SU-DHL-6 (cell line): ENCODE measurements at regions not wholly inside any gene's neighbourhood (a gene's known extent, or its start where the extent isn't known, plus 50 kb on each side); places are given as distances from the start of the nearest gene placed in this dataset.

Source experiments
- H2AFZ ChIP-seq: fragments of 200-600 bp; sonication (generic); 2 replicates; pipeline ENCODE4 v1.6.1; 2014; ENCODE audit warnings: low read depth, mild to moderate bottlenecking, moderate library complexity, mixed read lengths, antibody characterized with exemption, low read length; ENCODE audit not compliant: severe bottlenecking
- H3F3A ChIP-seq: fragments of 200-600 bp; shearing (Covaris generic); 2 replicates; pipeline ENCODE4 v1.6.0; 2016; ENCODE audit warnings: antibody characterized with exemption, mild to moderate bottlenecking; ENCODE audit not compliant: insufficient read depth
- H3K27ac ChIP-seq: fragments of 200-600 bp; sonication (generic); 2 replicates; pipeline ENCODE4 v1.5.1; 2016; ENCODE audit warnings: low read depth, mild to moderate bottlenecking, low read length, moderate library complexity, mixed read lengths
- H3K27me3 ChIP-seq: fragments of 200-600 bp; sonication (generic), shearing (Covaris generic); 2 replicates; pipeline ENCODE4 v1.6.0; 2014; ENCODE audit warnings: mild to moderate bottlenecking, low read length
- H3K36me3 ChIP-seq: fragments of 200-600 bp; sonication (generic); 2 replicates; pipeline ENCODE4 v1.6.1; 2014; ENCODE audit warnings: mild to moderate bottlenecking, low read length, mixed read lengths
- H3K4me2 ChIP-seq: fragments of 300-600, 200-600 bp; shearing (Covaris generic), sonication (generic); 2 replicates; pipeline ENCODE4 v1.6.0; 2014; ENCODE audit warnings: low read length, low read depth, mild to moderate bottlenecking; ENCODE audit not compliant: poor library complexity, severe bottlenecking
- H3K4me3 ChIP-seq: fragments of 200-600 bp; sonication (generic); 2 replicates; pipeline ENCODE4 v1.5.1; 2014; ENCODE audit warnings: antibody characterized with exemption, low read length, mild to moderate bottlenecking, mixed read lengths; ENCODE audit not compliant: insufficient read depth, poor library complexity, severe bottlenecking
- H3K79me2 ChIP-seq: fragments of 200-600 bp; sonication (generic); 2 replicates; pipeline ENCODE4 v1.6.1; 2014; ENCODE audit warnings: mild to moderate bottlenecking, low read length, moderate library complexity; ENCODE audit not compliant: insufficient read depth
- H3K9ac ChIP-seq: fragments of 200-600 bp; sonication (generic); 2 replicates; pipeline ENCODE4 v1.7.0; 2014; ENCODE audit warnings: mild to moderate bottlenecking, low read length
- H3K9me2 ChIP-seq: fragments of 200-600 bp; sonication (generic); replicated peaks from 2 replicates; pipeline ENCODE4 v1.6.1; 2014; ENCODE audit warnings: low read length; ENCODE audit not compliant: insufficient read depth
- H3K9me3 ChIP-seq: fragments of 200-600 bp; sonication (generic); 2 replicates; pipeline ENCODE4 v1.6.1; 2014; ENCODE audit warnings: low read length, mixed read lengths; ENCODE audit not compliant: insufficient read depth
- H4K20me1 ChIP-seq: fragments of 200-600 bp; sonication (generic); 2 replicates; pipeline ENCODE4 v1.6.1; 2014; ENCODE audit warnings: low read depth, mild to moderate bottlenecking, antibody characterized with exemption, low read length, moderate library complexity, mixed read lengths
- EZH2phosphoT487 ChIP-seq: fragments of 200-600 bp; sonication (generic), shearing (Covaris generic); conservative IDR thresholded peaks from 2 replicates; pipeline ENCODE4 v1.6.1; 2018; ENCODE audit warnings: mild to moderate bottlenecking, antibody characterized with exemption, low read length, moderate library complexity, mixed read lengths
- TF ChIP-seq, protein P1 (sequence below): fragments of 200-600 bp; sonication (generic); IDR thresholded peaks from one replicate; pipeline ENCODE4 v1.5.1; 2017; ENCODE audit warnings: antibody characterized with exemption, mild to moderate bottlenecking, low read length, moderate library complexity; ENCODE audit not compliant: insufficient read depth, poor library complexity, severe bottlenecking

DNA sequence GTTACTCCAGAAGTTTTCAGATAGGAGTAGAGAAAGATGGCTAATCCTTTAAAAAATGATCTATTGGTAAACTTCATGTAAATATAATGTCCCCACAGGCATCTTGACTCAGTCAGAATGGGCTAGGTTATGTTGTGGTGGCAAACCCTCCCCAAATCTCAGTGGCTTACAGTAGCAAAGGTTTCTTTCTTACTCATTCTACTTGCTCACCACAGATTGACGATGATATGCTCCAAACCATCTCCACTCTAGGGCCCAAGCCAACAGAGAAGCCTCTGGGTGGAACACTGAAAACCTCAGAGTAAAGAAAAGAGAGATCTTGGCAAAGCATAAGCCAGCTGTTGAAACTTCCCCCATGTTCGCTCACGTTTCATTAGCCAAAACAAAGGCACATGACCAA is 146.4 kb downstream of the EMP1 start:
- no peaks in the 10 kb centered on the region for H3K27me3 ChIP-seq
- H4K20me1 ChIP-seq = no peaks in the 10 kb centered on the region
- H2AFZ ChIP-seq = no peak overlapping the region
- H3K27ac ChIP-seq = no peak overlapping the region
- no peaks in the 10 kb centered on the region for H3F3A ChIP-seq
- no peak overlapping the region for H3K9ac ChIP-seq
- H3K79me2 ChIP-seq = no peaks in the 10 kb centered on the region
- no peaks in the 10 kb centered on the region for H3K9me2 ChIP-seq
- TF ChIP-seq, protein P1, sequence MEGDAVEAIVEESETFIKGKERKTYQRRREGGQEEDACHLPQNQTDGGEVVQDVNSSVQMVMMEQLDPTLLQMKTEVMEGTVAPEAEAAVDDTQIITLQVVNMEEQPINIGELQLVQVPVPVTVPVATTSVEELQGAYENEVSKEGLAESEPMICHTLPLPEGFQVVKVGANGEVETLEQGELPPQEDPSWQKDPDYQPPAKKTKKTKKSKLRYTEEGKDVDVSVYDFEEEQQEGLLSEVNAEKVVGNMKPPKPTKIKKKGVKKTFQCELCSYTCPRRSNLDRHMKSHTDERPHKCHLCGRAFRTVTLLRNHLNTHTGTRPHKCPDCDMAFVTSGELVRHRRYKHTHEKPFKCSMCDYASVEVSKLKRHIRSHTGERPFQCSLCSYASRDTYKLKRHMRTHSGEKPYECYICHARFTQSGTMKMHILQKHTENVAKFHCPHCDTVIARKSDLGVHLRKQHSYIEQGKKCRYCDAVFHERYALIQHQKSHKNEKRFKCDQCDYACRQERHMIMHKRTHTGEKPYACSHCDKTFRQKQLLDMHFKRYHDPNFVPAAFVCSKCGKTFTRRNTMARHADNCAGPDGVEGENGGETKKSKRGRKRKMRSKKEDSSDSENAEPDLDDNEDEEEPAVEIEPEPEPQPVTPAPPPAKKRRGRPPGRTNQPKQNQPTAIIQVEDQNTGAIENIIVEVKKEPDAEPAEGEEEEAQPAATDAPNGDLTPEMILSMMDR = no peak
- TF ChIP-seq EZH2phosphoT487 = no peak
- H3K4me3 ChIP-seq = no peak overlapping the region
- no peaks in the 10 kb centered on the region for H3K36me3 ChIP-seq
- H3K4me2 ChIP-seq = no peak overlapping the region
- no peaks in the 10 kb centered on the region for H3K9me3 ChIP-seq

DNA sequence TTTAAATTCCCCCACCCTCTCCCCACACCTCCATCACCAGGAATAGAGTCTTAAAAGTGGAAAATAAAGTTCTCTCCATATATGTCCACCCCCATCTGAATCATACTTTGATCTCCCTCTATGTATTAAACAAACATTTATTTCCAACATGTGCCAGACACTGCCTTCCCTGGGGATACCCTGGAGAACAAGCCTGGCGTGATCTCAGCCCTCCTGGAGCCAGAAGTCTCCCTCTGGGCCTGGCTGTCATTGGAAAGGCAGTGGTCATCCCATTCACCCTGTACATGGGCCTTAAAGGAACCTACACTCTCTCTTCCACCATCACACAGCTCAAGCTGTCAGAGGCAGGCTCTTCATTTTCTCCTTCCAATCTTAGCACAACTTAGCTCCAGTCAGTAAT is 143.6 kb downstream of the EMP1 start:
- Histone ChIP-seq H4K20me1 (no peaks in the 10 kb centered on the region), H3K4me3 (no peak overlapping the region), H3K9me3 (no peaks in the 10 kb centered on the region), H3K79me2 (no peaks in the 10 kb centered on the region), H3K9me2 (no peaks in the 10 kb centered on the region), H2AFZ (no peak overlapping the region), H3K4me2 (no peak overlapping the region), H3K27me3 (no peaks in the 10 kb centered on the region), H3F3A (no peaks in the 10 kb centered on the region), H3K27ac (no peak overlapping the region), H3K9ac (no peak overlapping the region), H3K36me3 (no peaks in the 10 kb centered on the region)
- TF ChIP-seq EZH2phosphoT487 = no peak
- TF ChIP-seq, protein P1 = no peak

DNA sequence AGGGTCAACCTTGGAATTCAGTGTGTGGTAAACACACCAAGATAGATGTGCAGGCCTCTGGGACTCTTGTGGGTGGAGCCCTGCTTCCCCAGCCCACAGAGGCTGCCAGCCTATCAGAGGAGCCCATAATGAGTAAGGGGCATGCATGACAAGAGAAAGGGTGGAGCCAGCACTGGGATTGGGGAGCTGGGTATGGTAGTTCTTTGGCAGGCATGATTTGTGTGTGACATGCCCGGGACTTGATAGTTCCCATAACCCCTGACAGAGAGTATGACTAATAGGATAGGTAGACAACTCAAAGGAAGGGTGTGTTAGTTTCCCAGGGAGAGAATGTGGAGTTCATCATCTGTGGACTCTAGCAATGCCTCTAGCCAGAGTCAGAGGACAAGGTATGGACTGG is 143.0 kb downstream of the EMP1 start:
- no peak overlapping the region for H3K9ac ChIP-seq
- H3K27me3 ChIP-seq = no peaks in the 10 kb centered on the region
- no peaks in the 10 kb centered on the region for H4K20me1 ChIP-seq
- H3K4me2 ChIP-seq = no peak overlapping the region
- H3K36me3 ChIP-seq = no peaks in the 10 kb centered on the region
- TF ChIP-seq, protein P1 = no peak
- no peak for TF ChIP-seq EZH2phosphoT487
- no peaks in the 10 kb centered on the region for H3K9me2 ChIP-seq
- no peak overlapping the region for H2AFZ ChIP-seq
- H3K27ac ChIP-seq = no peak overlapping the region
- H3K79me2 ChIP-seq = no peaks in the 10 kb centered on the region
- H3K4me3 ChIP-seq = no peak overlapping the region
- no peaks in the 10 kb centered on the region for H3F3A ChIP-seq
- H3K9me3 ChIP-seq = no peaks in the 10 kb centered on the region
